DOHH2 (cell line): ENCODE measurements at regions not wholly inside any gene's neighbourhood (a gene's known extent, or its start where the extent isn't known, plus 50 kb on each side); places are given as distances from the start of the nearest gene placed in this dataset.
A peak's percentile ranks its signal among the peaks of the same experiment; 100 is the strongest.
"Not testable (repeated sequence)": the region's sequence is repeated elsewhere in the genome, so short reads cannot be mapped to it uniquely, and the experiment has no call there.

Source experiments
- H3F3A ChIP-seq: fragments of 200-600 bp; sonication (generic), shearing (Covaris generic); 2 replicates; pipeline ENCODE4 v1.6.0; 2016; ENCODE audit warnings: antibody characterized with exemption, mild to moderate bottlenecking; ENCODE audit not compliant: control insufficient read depth, insufficient read depth
- H3K27ac ChIP-seq: fragments of 200-600 bp; sonication (generic); 2 replicates; pipeline ENCODE4 v1.5.1; 2014; ENCODE audit warnings: low read depth, mild to moderate bottlenecking, low read length, moderate library complexity
- H3K27me3 ChIP-seq: fragments of 200-600 bp; sonication (generic); 2 replicates; pipeline ENCODE4 v1.6.1; 2014; ENCODE audit warnings: mild to moderate bottlenecking, low read length, mixed read lengths; ENCODE audit not compliant: control insufficient read depth
- H3K36me3 ChIP-seq: fragments of 200-600 bp; sonication (generic); 2 replicates; pipeline ENCODE4 v1.6.1; 2014; ENCODE audit warnings: mild to moderate bottlenecking, low read length, moderate library complexity, mixed read lengths; ENCODE audit not compliant: control insufficient read depth
- H3K4me1 ChIP-seq: fragments of 200-600 bp; sonication (generic); 2 replicates; pipeline ENCODE4 v1.6.1; 2014; ENCODE audit warnings: mild to moderate bottlenecking, low read length, mixed read lengths; ENCODE audit not compliant: control insufficient read depth
- H3K4me2 ChIP-seq: fragments of 200-600 bp; sonication (generic); 2 replicates; pipeline ENCODE4 v1.6.0; 2014; ENCODE audit warnings: mild to moderate bottlenecking, low read length, moderate library complexity
- H3K4me3 ChIP-seq: fragments of 200-600 bp; sonication (generic); 2 replicates; pipeline ENCODE4 v1.5.1; 2014; ENCODE audit warnings: mild to moderate bottlenecking, low read length, mixed read lengths
- H3K79me2 ChIP-seq: fragments of 200-600 bp; sonication (generic); 2 replicates; pipeline ENCODE4 v1.6.1; 2014; ENCODE audit warnings: mild to moderate bottlenecking, low read length, mixed read lengths; ENCODE audit not compliant: control insufficient read depth
- H3K9me2 ChIP-seq: fragments of 200-600 bp; sonication (generic); replicated peaks from 2 replicates; pipeline ENCODE4 v1.6.1; 2014; ENCODE audit warnings: mild to moderate bottlenecking, low read length, mixed read lengths; ENCODE audit not compliant: control insufficient read depth
- H3K9me3 ChIP-seq: fragments of 200-600 bp; sonication (generic); 2 replicates; pipeline ENCODE4 v1.6.1; 2014; ENCODE audit warnings: antibody characterized with exemption, low read length, mixed read lengths; ENCODE audit not compliant: control insufficient read depth, insufficient read depth
- H4K20me1 ChIP-seq: fragments of 200-600 bp; sonication (generic); 2 replicates; pipeline ENCODE4 v1.6.0; 2014; ENCODE audit warnings: low read depth, mild to moderate bottlenecking, antibody characterized with exemption, low read length, moderate library complexity; ENCODE audit not compliant: control insufficient read depth, insufficient read depth
- CTCF ChIP-seq: fragments of 200-600 bp; sonication (generic); IDR thresholded peaks from one replicate; pipeline ENCODE4 v1.5.1; 2014; ENCODE audit warnings: antibody characterized with exemption, mild to moderate bottlenecking, low read depth, low read length; ENCODE audit not compliant: poor library complexity, severe bottlenecking
- EZH2phosphoT487 ChIP-seq: fragments of 200-600 bp; sonication (generic); IDR thresholded peaks from 2 replicates; pipeline ENCODE4 v1.6.1; 2017; ENCODE audit warnings: borderline replicate concordance, mild to moderate bottlenecking, antibody characterized with exemption, low read length, moderate library complexity, mixed read lengths

DNA sequence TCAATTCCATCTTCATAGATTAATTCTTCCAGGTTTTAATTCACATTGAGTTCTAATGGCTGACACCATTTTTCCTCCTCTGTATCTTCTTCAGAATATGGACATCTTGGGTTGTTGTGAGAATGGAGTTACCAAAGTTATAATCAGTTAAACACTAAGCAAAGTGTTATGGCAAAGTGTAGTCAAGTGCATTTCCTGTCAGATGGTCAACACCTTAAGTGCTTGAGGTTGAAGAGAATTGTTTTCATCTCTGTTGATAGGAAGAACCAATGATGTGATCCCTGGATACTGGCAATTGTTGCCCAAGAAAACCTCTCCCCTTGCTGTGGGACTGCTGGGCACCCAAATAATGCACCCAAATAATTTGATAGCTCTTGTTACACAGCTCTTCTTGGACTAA is 102.6 kb upstream of the SATB1 start:
- H3K4me3 ChIP-seq = peak overlapping the region; percentile 29
- no peaks in the 10 kb centered on the region for H3K79me2 ChIP-seq
- no peaks in the 10 kb centered on the region for H3K27me3 ChIP-seq
- peaks cover 6% of the 10 kb centered on the region; the same call in 1 of the 2 replicates for H3K9me3 ChIP-seq
- peak overlapping the region; percentile 59 for H3K4me2 ChIP-seq
- no peaks in the 10 kb centered on the region; the same call in 1 of the 2 replicates for H3K36me3 ChIP-seq
- no peaks in the 10 kb centered on the region for H3K9me2 ChIP-seq
- no peaks in the 10 kb centered on the region for H4K20me1 ChIP-seq
- TF ChIP-seq CTCF = no peak
- no peak for TF ChIP-seq EZH2phosphoT487
- H3K4me1 ChIP-seq = peaks cover 58% of the 10 kb centered on the region
- H3K27ac ChIP-seq = peak overlapping the region; percentile 56
- no peaks in the 10 kb centered on the region for H3F3A ChIP-seq

DNA sequence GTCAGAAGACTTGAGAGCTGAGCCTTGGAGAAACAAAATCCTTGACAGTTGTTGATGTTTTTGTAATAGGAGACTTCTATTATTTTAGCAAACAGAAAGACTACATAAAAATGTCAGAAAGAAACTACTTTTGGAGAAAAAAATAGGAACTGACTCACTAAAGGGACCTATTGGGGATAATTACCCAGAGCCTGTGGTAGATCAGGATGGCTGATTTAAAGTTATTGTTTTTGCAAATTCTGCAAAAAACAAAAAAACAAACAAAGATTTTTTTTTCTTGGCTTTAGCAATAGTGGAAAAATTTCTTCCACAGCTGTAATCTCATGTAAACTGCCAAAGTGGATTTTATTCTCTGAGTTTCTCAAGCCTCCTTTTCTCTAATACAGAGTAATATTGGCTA is 101.5 kb upstream of the SATB1 start:
- H3K9me3 ChIP-seq = peaks cover 6% of the 10 kb centered on the region; the same call in 1 of the 2 replicates
- no peaks in the 10 kb centered on the region for H3K9me2 ChIP-seq
- no peak overlapping the region for H3K27ac ChIP-seq
- H3K36me3 ChIP-seq = no peaks in the 10 kb centered on the region; the same call in 1 of the 2 replicates
- no peak overlapping the region for H3K4me2 ChIP-seq
- no peaks in the 10 kb centered on the region for H4K20me1 ChIP-seq
- peaks cover 48% of the 10 kb centered on the region for H3K4me1 ChIP-seq
- no peaks in the 10 kb centered on the region for H3F3A ChIP-seq
- no peaks in the 10 kb centered on the region for H3K79me2 ChIP-seq
- no peaks in the 10 kb centered on the region for H3K27me3 ChIP-seq
- no peak for TF ChIP-seq CTCF
- TF ChIP-seq EZH2phosphoT487 = no peak
- H3K4me3 ChIP-seq = no peak overlapping the region

GRCh38 chr3:18516170-18516569 is 91.0 kb upstream of the SATB1 start:
- not testable (repeated sequence) for H3K4me3 ChIP-seq, H3K9me3 ChIP-seq, H3K9me2 ChIP-seq, H3K4me2 ChIP-seq, H3K79me2 ChIP-seq, H3K27me3 ChIP-seq, H3K36me3 ChIP-seq, H3F3A ChIP-seq, H4K20me1 ChIP-seq, H3K27ac ChIP-seq
- peaks cover 12% of the 10 kb centered on the region for H3K4me1 ChIP-seq

DNA sequence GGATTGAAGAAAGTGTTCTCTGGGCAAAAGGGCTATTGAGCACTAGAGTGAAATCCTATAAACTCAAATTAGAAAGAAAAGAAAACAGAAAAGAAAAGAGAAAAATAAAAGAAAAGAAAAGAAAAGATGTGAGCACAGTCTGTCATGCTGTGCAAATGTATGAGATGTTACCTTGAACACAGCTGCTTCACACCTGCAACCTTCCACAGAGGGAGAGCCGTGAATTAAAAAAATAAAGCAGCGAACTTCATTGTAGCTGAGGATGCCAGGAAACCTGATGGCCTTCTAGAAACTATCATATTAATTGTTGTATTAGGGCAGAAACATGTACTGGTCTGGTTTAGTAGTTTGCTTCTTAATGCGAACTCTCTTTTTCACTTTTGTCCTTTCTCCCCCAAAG is 88.0 kb upstream of the SATB1 start:
- Histone ChIP-seq H3K79me2 (no peaks in the 10 kb centered on the region), H3K9me3 (no peaks in the 10 kb centered on the region), H3K36me3 (no peaks in the 10 kb centered on the region), H3K4me2 (no peak overlapping the region), H4K20me1 (no peaks in the 10 kb centered on the region), H3K9me2 (no peaks in the 10 kb centered on the region), H3K27ac (no peak overlapping the region), H3K4me3 (no peak overlapping the region), H3K27me3 (no peaks in the 10 kb centered on the region), H3F3A (no peaks in the 10 kb centered on the region), H3K4me1 (peaks cover 12% of the 10 kb centered on the region)
- TF ChIP-seq EZH2phosphoT487 (no peak), CTCF (no peak)
